ENCODE measurements at regions not wholly inside any gene's neighbourhood (a gene's known extent, or its start where the extent isn't known, plus 50 kb on each side); places are given as distances from the start of the nearest gene placed in this dataset.

DNA sequence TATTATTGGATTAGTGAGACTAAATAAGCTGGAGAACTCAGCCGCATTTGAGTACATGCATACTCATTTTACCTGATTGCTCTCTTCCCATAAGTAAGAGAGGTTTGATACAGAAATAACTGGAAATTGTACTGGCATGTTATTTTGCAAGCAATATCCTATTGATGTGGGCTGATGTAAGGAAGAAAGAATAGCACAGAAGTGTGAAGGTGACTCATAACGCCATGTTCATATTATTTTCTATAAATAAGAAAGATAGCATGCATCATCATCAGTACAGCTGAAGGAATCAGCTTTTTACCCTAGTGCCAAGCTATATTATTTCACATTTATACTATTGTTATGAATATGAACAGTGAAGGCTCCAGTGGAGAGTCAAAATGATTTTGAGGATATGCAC is 138.3 kb upstream of the FAM47A start:
- TF ChIP-seq POLR2A (IDR thresholded peaks at IDR 0.05; ENCODE audit: low read depth, low read length) = no peak
- TF ChIP-seq GATA2 (IDR thresholded peaks at IDR 0.05; ENCODE audit: insufficient read depth, insufficient read length, low read depth, low read length) = no peak

All from endothelial cell of umbilical vein (primary cell).